NCI-H146 (cell line): ENCODE measurements at regions not wholly inside any gene's neighbourhood (a gene's known extent, or its start where the extent isn't known, plus 50 kb on each side); places are given as distances from the start of the nearest gene placed in this dataset.

ENCODE experiments used
- DNase-seq: peaks from one replicate; lab custom pipeline; 2025; lab: John Stamatoyannopoulos, UW

- no peak for DNase-seq
Measured at GRCh38 chr17:63338272-63338671, 107.8 kb downstream of the CYB561 start.

DNA sequence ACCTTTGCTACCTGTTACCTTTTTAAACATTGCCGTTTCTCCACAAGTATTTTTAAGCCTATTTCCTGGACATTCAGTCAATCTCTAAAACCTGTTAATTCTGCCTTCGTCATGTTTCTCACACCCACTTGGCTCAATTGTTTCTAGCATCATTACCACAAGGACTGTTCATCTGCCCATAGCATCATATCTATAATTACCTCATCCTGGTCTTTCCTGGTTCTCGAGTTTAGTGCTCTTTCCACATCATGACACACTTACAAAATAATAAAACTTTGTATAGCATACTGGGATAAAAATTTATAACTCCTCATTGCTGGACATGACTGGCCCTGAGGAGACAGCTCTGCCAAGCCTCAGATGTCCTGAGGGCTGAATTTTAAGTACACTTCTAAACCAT is 104.8 kb downstream of the CYB561 start:
- DNase-seq, result no peak

DNA sequence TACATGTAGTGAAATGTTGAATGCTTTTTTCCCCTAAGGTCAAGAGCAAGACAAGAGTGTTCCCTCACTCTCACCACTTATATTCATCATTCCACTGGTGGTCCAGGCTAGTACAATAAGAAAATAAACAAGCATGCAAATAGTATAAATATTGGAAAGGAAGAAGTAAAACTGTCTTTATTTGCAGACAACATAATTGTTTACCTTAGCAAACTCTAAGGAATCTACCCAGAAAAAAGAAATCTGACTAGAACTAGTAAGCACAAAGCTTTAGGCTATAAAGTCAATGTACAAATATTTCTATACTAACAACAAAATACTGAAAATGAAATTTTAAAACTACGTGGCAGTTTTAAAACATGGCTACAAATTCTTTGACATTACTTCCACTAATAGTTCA is 101.7 kb downstream of the CYB561 start:
- no peak for DNase-seq

DNA sequence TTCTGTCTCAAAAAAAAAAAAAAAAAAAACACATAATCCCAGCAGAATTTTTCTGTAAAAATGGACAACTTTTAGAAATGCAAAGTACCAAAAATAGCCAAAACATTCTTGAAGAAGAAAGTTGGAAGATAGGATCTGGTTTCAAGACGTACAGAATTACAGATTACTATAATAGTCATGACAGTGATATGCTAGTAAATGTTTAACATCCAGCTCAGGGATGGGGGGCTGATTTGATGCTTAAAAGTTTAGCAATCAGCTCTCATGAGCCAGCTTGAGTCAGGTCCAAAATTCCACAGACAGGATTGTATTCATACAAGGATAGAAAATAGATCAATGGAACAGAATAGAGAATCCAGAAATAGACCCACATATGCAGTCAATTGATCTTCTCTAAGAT is 100.5 kb downstream of the CYB561 start:
- DNase-seq, result no peak

DNA sequence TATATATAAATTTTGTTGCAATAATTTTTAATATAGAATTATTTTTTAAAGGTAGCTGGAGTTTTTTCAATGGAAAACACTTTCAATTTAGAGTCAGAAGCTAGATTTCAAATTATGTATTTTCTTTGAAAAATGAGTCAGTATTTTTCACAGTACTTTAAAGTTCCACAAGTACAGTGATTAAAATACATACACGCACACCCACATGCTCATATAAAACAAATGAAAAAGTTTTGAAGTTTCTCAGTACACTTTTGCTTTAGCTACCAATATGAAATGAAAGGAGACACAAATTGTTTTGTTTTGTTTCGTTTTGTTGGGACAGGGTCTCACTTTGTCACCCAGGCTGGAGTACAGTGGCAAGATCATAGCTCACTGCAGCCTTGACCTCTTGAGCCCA is 98.6 kb downstream of the CYB561 start:
- no peak for DNase-seq

- no peak for DNase-seq
Measured at GRCh38 chr17:63349478-63350000, 96.6 kb downstream of the CYB561 start.

DNA sequence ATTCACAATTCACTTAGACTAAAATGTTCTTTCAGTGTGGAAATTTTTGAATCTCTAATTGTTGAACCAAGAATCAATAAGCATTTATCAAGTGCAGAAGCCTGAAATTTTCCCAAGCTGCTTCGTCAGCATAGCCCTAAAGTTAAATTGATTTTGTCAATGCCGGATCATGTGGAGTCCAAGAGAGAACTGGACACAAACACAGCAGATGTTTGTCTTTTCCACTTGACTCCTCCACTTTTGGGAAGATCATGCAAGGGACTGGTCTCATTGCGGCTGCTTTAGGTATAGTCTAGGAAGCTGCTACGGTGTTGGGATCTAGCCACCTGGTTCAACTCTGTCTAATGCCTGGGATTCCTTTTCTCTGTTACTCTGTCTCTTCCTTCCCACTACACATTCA is 95.7 kb downstream of the CYB561 start:
- DNase-seq, result no peak

DNA sequence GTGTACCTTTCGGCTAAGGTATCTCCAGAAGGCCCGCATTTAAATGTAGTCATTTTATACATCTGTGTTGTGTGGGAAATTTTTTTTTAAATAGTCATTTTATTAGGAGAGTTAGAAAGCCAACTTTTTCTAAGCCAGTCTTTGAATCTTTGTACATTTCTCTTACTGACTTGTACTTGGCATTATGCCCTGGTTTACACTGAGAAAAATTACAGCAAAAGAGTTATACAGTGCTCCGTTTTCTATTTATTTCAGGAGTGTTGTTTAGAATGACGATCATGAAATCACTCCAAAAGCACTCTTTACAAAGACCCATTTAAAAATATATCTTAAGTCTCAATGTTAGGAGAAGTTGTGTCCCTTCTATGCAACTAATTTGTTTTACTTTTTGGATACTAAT is 91.8 kb downstream of the CYB561 start:
- no peak for DNase-seq

DNA sequence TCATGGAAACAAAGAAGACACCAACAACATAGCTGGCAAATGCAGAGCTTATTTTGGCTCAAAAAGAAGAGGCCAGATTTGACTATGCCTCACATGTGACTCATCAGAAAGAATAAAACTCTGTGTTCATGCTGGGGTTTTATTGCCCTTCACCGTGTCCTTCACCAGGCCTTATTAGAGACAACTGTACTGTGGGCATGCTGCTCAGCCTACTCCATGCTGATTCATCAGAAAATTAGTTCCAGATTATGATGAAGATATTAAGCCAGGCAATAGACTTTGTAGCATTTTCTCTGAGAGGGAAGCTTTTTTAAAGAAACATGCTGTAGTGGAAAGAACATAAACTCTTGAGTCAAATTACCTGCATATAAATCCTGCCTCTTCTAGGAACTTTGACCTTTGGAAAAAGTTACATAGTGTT is 89.8 kb downstream of the CYB561 start:
- no peak for DNase-seq

- DNase-seq, result no peak
Measured at GRCh38 chr17:63358111-63358839, 87.8 kb downstream of the CYB561 start.

DNA sequence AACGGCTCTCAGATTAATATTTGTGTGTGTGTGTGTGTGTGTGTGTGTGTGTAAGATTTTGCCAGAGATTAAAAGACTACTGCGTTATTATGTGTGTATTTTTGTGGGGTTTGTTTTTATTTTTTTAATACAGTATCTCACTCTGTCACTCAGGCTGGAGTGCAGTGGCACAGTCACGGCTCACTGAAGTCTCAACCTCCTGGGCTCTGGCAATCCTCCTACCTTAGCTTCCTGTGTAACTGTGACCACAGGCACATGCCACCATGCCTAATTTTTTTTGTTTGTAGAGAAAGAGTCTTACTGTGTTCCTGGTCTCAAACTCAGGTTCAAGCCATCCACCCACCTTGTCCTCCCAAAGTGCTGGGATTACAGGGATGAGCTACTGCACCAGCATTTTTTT is 87.2 kb downstream of the CYB561 start:
- no peak for DNase-seq

DNA sequence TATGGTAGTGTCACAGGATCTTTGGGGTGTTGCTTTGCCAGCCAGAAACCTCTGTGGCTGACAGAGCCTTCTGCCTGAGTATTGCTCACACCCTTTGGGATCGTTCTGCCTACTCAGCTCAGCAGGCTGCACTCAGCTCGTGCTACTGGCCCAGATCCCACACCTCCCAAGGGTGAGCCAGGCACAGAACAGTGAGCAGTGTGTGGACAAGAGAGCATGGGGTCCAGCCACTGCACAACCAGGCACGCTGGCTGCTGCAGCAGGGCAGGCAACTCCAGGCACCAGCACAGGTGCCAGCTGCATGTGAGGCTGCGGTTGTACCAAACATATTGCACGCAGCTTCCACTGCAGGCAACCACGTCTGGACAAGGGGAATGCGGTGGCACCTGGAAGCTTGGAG is 84.9 kb downstream of the CYB561 start:
- DNase-seq, result no peak

GRCh38 chr17:63362115-63362514 is 84.0 kb downstream of the CYB561 start:
- no peak for DNase-seq

DNA sequence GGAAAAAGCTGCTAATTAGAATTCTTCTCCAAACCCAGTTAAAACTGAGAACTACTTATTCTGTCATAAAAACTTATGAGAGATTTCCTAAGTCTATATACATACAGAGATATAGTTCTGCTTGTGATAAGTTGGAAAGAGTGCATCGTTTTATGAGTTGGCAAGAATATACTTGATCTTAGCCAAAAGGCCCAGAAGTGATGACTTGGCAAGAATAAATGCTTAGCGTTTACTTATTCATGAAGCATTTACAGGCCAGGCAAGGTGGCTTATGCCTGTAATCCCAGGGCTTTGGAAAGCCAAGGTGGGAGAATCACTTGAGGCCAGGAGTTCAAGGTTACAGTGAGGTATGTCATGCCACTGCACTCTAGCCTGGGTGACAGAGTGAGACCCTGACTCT is 81.7 kb downstream of the CYB561 start:
- DNase-seq, result no peak

DNA sequence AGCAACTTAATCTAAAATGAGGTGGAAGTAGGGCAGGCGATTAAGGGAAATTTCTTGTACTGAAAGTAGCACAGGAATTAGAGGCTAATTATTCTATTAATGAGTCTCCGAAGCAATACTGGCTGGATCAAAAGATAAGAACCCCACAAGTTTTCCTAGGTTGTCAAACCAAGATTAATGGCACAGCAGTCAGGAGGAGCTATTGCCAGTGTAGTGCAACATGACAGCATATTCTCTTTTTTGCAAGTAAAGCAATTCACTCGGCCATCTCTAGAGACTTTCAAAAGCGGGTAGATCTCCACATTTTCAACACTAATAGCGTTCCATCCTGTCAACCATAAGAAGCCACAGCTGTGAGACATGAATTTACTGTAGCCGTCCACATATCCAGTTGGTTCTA is 81.2 kb downstream of the CYB561 start:
- no peak for DNase-seq

- DNase-seq, result no peak
Measured at GRCh38 chr17:63365366-63366240, 80.5 kb downstream of the CYB561 start.

GRCh38 chr17:63366241-63366566 is 79.9 kb downstream of the CYB561 start:
- no peak for DNase-seq

GRCh38 chr17:63369233-63369632 is 76.9 kb downstream of the CYB561 start:
- DNase-seq, result no peak

DNA sequence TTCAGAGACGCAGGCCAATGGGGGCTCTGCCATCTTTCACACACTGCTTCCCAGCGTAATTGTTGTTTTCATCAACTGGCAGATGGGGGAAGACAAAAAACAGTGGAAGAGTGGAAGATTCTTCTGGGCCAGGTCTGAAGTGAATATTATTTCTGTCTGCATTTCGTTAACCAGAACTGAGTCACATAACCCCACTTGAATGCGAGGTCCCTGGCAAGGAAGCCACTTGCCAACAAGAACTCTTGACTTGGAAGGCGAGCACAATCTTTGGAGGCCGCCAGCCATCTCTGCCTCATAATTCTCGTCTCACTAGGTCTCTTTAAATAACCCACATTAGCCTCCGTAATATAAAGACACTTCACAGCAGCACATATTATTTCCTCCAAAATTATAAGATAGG is 75.4 kb downstream of the CYB561 start:
- DNase-seq, result no peak

- DNase-seq, result no peak
Measured at GRCh38 chr17:63376949-63377348, 69.2 kb downstream of the CYB561 start.

DNA sequence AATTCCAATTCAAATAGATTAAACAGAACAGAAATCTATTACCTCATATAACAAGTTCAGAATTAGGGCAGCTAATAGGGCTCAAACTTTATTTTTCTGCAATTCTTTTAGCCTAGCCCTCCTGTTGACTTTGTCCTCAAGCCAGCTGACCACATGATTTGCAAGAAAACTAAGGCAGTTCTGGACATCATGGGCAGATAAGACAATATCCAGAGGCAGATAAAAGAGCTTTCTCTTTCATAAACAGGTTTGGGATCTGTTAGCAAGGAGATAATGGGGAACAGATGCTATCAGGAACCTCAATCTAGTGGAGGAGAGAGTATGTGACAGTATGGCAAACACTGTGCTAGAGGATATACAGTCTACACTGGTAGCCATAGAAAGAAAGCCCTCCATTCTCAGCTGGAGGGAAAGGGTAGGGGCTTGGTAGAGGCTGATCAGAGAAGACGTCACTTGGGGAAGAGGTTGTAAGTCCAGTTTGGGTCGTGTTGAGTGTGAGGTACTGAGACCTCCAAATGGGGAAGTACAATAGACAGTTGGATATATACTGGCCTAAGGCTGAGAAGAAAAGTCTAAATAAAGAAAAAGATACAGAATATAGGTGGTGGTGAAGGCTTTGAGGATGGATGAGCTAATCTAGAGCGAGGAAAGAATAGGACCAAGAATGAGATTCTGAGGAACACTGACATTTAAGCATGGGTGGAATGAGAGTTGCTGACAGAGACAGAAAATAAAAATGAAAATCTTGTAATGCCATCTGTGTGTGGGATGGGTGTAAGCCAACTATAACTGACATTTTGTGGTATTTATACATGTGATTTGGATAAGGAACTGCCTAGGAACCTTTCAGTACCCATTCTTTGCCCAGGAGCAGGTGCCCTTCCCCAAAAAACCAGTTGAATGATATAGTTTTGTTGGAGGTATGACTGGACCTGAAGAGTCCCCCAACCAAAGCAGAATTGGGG is 67.4 kb downstream of the CYB561 start:
- no peak for DNase-seq

DNA sequence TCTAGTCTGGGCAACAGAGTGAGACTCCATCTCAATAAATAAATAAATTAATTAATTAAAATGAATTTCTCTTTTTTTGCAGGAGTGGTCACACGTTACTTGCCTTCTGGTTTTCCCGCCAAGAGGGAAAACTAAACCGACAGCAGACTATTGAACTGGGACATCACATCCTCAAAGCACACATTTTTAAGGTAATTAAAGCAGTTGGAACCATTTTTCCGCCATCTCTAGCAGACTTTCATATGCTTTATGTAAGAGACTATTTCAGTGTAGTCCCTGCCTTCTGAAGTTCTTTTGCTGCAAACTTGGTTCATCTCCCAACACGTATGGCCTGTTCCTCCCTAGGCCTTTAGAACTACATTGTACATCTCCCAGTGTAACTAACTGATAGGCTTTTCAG is 66.5 kb downstream of the CYB561 start:
- DNase-seq, result no peak
